Renal cortical epithelial cell (primary cell): ENCODE measurements at regions not wholly inside any gene's neighbourhood (a gene's known extent, or its start where the extent isn't known, plus 50 kb on each side); places are given as distances from the start of the nearest gene placed in this dataset.

ENCODE experiments used
- DNase-seq: peaks from one replicate; pipeline ENCODE4 v3.0.0-alpha.2; 2011; ENCODE audit warnings: low read depth

DNA sequence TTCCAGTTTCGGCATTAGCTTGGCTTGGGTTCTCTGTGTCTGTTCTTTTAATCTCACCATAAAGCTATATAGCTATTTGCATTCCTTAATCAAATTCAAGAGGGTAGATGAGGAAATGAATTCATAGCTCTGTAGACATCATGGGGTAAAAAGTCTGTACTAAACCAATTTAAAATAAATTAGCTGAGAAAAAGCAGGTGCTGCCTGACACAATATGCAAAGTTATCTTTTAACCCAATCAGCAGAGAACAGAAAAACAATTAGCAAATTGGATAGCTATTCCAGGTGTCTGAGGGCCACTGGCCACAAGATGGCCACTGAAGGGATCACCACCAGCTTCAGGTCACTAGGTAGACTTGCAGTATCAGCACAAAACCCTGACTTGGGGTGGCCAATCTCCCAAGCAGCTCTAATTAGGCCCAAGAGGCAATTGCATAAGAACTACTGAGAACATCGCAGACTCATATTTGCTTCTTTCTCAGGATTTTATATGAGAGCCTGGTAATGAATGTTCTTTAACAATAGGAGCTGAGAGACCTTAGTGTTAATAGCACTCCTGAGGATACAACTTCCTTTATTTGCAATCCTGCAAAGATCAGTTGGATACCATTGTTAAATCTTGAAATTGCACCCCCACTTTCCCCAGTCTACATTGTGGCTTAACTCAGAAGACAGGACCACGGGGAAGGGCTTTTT, 494.3 kb downstream of the PDCD6IP start:
- no peak for DNase-seq

DNA sequence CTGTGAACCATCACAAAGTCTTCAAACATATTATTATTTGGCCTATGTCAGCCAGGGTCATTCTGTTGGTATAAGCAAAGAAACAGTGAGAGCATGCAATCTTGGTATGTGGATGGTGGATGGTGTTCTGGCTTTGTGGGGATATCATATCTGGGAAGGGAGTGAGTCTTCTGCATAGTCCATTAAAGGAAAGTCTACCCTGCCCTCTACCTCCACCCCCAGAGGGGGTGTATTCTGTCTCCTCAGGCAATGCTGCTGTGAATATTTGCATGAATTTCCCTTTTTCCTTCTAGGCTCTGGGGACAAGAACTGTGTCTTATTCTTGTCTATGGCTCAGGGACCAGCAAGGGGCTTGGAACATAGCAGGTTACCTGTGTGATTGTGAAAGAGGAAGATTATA, 495.8 kb downstream of the PDCD6IP start:
- DNase-seq: no peak

DNA sequence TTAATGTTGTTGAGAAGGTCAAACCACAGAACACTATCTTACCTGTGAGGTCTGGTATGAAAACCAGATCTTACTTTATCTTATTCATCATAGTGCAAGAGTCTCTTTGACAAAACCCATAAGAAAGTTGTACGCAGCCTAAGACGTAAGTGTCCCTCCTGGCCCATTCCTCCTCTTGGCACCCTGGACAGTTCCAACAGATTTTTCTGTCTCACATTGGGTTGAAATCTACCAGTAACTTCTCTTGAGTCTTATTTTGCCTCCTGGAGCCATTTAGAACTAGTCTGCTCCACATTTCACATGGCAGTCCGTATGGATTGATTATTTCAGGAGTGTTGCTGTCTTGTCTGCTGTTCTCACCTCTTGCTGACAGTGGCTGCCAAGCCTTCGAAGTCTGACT, 498.4 kb downstream of the PDCD6IP start:
- no peak for DNase-seq

DNA sequence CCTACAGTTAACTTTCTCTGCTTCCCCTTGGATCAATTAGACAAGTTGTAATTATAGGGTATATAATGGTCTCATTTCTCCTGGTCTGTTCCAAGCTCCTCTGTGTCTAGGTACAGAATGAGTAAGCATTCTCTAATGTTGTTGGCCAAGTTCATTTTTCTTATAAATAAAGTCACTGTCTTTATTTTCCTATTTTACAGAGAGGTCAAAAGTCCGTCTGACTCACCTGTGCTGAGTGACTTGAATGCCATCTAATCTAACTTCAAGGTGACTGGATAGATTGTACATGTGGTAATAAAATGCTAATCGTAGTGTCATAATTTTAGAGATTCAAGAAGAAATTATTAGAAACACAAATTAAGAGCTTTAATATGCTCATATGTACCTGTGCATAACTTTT, 500.2 kb downstream of the PDCD6IP start:
- DNase-seq: no peak

DNA sequence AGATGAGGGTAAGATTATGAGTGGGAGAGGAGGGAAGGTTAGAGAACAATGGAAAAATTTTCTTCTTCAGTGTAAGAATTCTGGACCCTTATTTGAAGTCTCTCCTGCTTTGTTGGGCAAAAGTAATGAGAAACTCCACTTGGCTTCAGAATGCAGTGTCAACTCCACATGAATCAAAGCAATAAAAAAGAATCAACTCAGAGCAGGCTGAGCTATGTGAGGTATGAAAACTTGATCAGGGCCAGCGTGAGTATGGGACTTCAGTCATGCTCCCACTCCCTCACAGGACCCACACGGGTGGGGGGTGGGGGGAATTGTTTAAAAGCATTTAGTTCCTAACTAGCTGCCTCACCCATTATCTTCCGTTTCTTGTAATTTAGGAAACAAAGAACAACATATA, 502.2 kb downstream of the PDCD6IP start:
- no peak for DNase-seq

DNA sequence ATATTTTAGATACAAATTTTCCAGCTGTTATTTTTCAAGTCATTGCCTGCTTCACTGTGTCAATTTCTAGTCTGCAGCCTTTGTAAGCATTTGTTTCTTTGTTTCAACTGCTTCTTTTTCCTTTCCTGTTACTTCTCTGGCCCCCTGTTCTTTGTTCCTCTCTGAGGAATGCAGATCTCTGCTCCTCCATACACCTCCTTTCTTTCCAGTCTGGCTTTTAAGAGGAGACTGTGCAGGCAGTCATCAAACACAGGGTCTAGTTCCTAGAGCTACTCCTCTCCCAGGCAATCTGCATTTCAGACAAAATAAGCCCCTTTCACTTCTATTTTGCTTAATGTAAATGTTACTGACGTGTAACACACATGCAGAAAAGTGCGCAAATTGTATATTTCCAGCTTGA, 502.9 kb downstream of the PDCD6IP start:
- no peak for DNase-seq

DNA sequence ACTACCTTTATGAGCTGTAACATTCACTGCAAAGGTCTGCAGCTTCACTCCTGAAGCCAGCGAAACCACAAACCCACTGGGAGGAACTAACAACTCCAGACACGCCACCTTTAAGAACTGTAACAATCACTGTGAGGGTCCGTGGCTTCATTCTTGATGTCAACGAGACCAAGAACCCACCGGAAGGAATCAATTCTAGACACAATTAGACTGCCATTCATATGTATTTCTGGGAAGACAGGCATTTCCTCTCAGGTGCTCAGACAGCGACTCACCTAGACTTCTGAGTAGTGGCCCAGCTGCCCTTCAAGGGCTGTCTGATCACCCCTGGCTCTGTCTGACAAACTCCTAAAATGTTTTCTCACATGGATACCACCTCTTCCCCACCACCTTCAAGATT, 506.8 kb downstream of the PDCD6IP start:
- DNase-seq: peak; percentile 49

- peak; percentile 18 for DNase-seq
These were observed 514.3 kb downstream of the PDCD6IP start for GRCh38 chr3:34312684-34313083.

DNA sequence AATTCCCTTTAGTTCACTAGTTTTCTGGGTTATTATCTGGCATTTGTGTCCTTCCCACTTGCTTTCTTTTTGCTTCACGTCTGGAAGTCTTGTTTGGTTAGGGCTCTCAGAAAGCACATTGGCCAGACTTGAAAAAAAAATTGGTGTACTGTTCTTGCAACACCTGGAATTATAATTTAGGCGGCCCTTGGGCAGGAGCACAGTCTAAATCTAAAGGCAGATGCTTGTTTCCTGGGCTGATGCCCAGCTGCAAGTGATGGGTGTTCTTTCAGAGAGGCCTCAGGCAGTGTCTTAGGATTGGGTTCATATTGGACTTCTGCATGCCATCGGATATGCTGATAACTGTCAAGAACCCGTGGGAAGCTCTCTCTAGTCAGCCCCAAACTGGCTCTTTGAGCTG, 521.5 kb downstream of the PDCD6IP start:
- DNase-seq: no peak

DNA sequence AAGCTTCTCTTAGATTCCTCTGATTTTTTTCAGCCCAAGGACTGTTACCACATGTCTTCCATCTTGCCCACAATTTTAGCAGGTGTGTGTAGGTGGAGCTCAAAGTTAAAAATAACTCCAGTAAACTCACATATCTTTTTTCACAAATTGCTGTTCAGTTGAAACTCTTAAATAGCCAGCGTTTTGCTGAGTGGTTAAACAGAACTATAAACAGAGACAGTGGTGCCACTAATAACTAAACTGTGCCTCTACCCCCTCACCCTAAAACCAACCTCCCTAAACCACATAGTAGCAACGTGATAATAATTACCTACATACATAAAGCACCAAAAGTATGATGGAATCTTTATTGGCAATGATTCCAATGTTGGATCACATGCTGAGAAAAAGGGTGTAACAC, 525.1 kb downstream of the PDCD6IP start:
- DNase-seq: no peak

GRCh38 chr3:34346656-34347055, 548.2 kb downstream of the PDCD6IP start:
- DNase-seq: no peak

GRCh38 chr3:34351882-34352777, 553.7 kb downstream of the PDCD6IP start:
- DNase-seq: no peak

DNA sequence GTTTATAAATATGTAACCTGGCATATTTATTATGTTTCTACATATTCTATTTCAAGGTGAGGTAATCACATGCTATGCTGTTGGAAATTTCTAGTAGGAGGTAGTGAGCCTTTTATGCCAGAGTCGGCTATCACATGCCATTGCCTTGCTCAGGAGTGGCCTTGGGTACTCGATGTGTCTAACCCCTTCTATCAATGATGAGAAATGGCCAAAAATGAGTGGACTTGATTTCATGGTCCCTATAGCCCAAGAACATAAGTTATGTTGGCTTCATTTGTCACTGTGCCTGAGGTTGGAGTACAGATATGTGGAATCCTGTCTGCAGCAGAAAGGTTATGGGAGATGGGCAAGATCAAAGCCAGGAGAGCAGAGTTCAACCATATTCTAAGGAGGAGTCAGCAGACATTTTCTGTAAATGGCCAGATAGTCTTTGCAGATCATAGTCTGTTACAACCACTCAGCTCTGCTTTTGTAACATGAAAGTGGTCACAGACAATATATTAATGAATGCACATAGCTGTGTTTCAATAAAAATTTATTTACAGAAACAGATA, 554.4 kb downstream of the PDCD6IP start:
- no peak for DNase-seq

DNA sequence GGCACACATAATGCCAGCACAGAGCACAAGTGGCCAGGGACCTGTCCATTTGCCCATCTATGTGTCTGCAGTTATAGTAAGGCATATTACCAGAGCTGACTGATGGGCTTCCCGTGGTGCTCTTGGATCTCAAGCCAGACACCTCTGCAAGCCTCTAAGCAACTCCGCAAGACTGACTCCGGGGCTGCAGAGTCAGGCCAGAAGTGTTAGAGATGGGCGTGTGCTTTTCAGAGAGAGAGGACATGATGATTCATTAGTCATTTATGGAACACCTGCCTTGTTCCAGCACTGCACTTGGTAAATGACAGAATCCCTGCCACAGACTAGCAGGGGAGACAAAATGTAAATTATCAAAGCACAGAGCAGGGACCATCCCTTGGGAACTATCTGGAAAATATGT, 559.0 kb downstream of the PDCD6IP start:
- DNase-seq: peak; percentile 16

GRCh38 chr3:34359064-34359463, 560.6 kb downstream of the PDCD6IP start:
- DNase-seq: no peak

GRCh38 chr3:34360713-34361112, 562.3 kb downstream of the PDCD6IP start:
- no peak for DNase-seq

DNA sequence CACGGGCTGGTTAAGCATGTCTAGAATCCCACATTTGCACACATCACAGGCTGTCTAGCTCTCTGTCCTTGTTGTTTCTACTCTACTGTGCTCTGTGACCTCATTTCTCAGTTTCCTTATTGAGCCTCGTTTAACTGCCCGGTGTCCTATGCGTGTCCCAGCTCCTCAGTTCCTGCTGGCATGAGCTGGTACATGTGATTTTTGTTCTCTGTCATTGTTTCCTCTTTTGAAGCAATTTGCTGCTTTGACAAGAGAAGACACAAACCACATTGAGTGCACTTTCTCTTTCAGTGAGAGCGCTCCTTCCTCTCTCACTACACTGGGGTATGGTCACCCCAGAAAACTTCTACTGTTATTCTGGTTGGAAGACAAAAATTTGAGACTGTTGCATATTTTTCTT, 563.5 kb downstream of the PDCD6IP start:
- no peak for DNase-seq

DNA sequence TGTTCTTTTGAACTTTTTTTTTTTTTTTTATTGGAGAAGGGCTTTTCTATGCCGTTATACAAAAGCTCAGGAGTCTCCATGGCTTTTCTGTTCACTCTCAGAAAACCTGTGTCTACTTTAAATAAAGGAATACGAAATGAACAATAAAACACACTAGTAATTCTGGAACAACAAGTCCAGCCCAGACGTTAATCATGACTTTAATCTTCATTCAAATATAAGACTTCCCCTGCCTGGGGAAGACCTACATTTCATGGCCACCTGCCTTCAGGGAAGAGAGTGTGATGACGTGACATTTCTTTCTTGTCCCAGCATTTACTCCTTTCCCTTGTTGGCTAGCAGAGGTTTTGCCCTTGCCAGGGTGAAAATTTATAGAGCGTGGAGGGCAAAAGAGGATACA, 564.5 kb downstream of the PDCD6IP start:
- no peak for DNase-seq

DNA sequence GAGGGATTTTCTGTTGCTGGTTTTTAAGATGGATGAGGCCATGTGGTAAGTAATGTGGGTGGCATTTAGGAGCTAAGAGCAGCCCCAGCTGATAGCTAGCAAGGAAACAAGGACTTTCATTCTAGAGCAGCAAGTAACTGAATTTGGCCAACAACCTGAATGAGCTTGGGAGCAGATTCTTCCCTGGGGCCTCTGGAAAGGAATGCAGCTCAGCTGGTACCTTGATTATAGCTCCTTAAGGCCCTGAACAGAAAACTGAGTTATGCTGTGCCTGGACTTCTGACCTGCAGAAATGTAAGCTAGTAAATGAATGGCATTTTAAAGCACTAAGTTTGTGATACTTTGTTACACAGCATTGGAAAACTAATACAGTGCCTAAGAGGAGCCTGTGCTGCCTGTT, 565.5 kb downstream of the PDCD6IP start:
- no peak for DNase-seq

- peak; percentile 85 for DNase-seq
These were observed 565.9 kb downstream of the PDCD6IP start for GRCh38 chr3:34364335-34364734.

DNA sequence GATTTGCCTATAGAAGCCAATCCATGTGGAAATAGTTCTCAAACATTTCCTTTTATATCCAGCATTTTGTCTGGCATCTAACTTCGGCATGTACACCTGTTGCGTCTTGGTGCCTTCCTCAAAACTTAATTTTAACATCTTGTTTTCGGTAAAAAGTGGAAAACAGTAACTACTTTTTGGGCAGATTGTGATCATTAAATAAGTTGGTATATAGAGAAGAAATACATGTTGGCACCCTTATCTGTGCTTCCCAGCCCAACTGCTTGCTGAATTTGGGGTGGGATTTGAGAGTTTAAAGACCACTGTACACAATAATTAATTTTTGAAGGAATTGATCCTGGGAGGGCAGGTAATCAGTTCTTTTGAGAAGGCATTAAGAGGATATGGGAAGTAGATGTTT, 566.8 kb downstream of the PDCD6IP start:
- DNase-seq: no peak

- no peak for DNase-seq
These were observed 567.3 kb downstream of the PDCD6IP start for GRCh38 chr3:34365771-34366170.

- no peak for DNase-seq
These were observed 569.1 kb downstream of the PDCD6IP start for GRCh38 chr3:34367521-34367920.
